Right atrium auricular region (tissue), 2 donors: ENCODE measurements at regions not wholly inside any gene's neighbourhood (a gene's known extent, or its start where the extent isn't known, plus 50 kb on each side); places are given as distances from the start of the nearest gene placed in this dataset.

Experiments
- DNase-seq: peaks from one replicate; pipeline ENCODE4 v3.0.0-alpha.2; 2019; ENCODE audit warnings: low spot score
- H3K27ac ChIP-seq, 2 donors: fragments of 200-600 bp; sonication (generic); 1 replicate in 1 of 2; 2 replicates in 1 of 2; pipeline ENCODE4 v1.5.1; 2016 to 2019
- H3K27me3 ChIP-seq, 2 donors: fragments of 200-600 bp; sonication (generic); one replicate each; pipeline versions ENCODE4 v1.5.1 to v1.6.0; 2017 to 2019
- H3K36me3 ChIP-seq: fragments of 200-600 bp; sonication (generic); one replicate; pipeline ENCODE4 v1.5.1; 2016
- H3K4me1 ChIP-seq, 2 donors: fragments of 200-600 bp; sonication (generic); one replicate each; pipeline versions ENCODE4 v1.5.1 to v1.6.0; 2017 to 2019
- H3K4me3 ChIP-seq, 2 donors: fragments of 200-600 bp; sonication (generic); 1 replicate in 1 of 2; 2 replicates in 1 of 2; pipeline ENCODE4 v1.5.1; 2017 to 2019; ENCODE audit warnings: mild to moderate bottlenecking in 1 of 2, moderate library complexity in 1 of 2
- H3K9me3 ChIP-seq, 2 donors: fragments of 200-600 bp; sonication (generic); one replicate each; pipeline ENCODE4 v1.5.1; 2019
- CTCF ChIP-seq, 2 donors: fragments of 200-600 bp; sonication (generic); IDR thresholded peaks; one replicate each; pipeline ENCODE4 v1.5.1; 2019; ENCODE audit warnings: antibody characterized with exemption in 2 of 2

- H3K4me3 ChIP-seq = no peak overlapping the region
- H3K36me3 ChIP-seq = no peaks in the 10 kb centered on the region
- no peaks in the 10 kb centered on the region for H3K4me1 ChIP-seq
- H3K27ac ChIP-seq = no peak overlapping the region
- TF ChIP-seq CTCF (IDR thresholded peaks at IDR 0.05) = no peak
- DNase-seq = no peak
- no peaks in the 10 kb centered on the region for H3K9me3 ChIP-seq
- H3K27me3 ChIP-seq = no peaks in the 10 kb centered on the region
Measured at GRCh38 chr20:39624316-39624715, 662.2 kb downstream of the DHX35 start.

- H3K9me3 ChIP-seq = no peaks in the 10 kb centered on the region
- H3K27me3 ChIP-seq = no peaks in the 10 kb centered on the region
- TF ChIP-seq CTCF (IDR thresholded peaks at IDR 0.05) = no peak
- no peaks in the 10 kb centered on the region for H3K36me3 ChIP-seq
- no peak overlapping the region for H3K4me3 ChIP-seq
- DNase-seq = no peak
- no peaks in the 10 kb centered on the region for H3K4me1 ChIP-seq
- H3K27ac ChIP-seq = no peak overlapping the region
Measured at GRCh38 chr20:39623584-39624234, 661.6 kb downstream of the DHX35 start.

GRCh38 chr20:39619271-39619785 lies 657.2 kb downstream of the DHX35 start:
- no peak for DNase-seq
- TF ChIP-seq CTCF (IDR thresholded peaks at IDR 0.05) = no peak
- H3K4me3 ChIP-seq = no peak overlapping the region

GRCh38 chr20:39611901-39612300 lies 649.8 kb downstream of the DHX35 start:
- TF ChIP-seq CTCF (IDR thresholded peaks at IDR 0.05) = no peak
- Histone ChIP-seq H3K4me3 (no peak overlapping the region), H3K36me3 (no peaks in the 10 kb centered on the region)

More at GRCh38 chr20:39619271-39619785, 657.2 kb downstream of the DHX35 start:
- Histone ChIP-seq H3K9me3 (no peaks in the 10 kb centered on the region), H3K36me3 (no peaks in the 10 kb centered on the region), H3K27me3 (no peaks in the 10 kb centered on the region), H3K4me1 (no peaks in the 10 kb centered on the region), H3K27ac (no peak overlapping the region)

GRCh38 chr20:39607141-39607540 lies 645.0 kb downstream of the DHX35 start:
- Histone ChIP-seq H3K9me3 (peaks cover 0 to 17% of the 10 kb centered on the region in 2 donors), H3K4me1 (no peaks in the 10 kb centered on the region), H3K27ac (no peak overlapping the region), H3K36me3 (no peaks in the 10 kb centered on the region), H3K4me3 (no peak overlapping the region), H3K27me3 (no peaks in the 10 kb centered on the region)
- no peak for TF ChIP-seq CTCF (IDR thresholded peaks at IDR 0.05)
- DNase-seq = no peak

More at GRCh38 chr20:39611901-39612300, 649.8 kb downstream of the DHX35 start:
- Histone ChIP-seq H3K27me3 (no peaks in the 10 kb centered on the region), H3K27ac (no peak overlapping the region), H3K4me1 (no peaks in the 10 kb centered on the region), H3K9me3 (peaks cover 0 to 17% of the 10 kb centered on the region in 2 donors)
- no peak for DNase-seq

- H3K4me3 ChIP-seq = no peak overlapping the region
- no peaks in the 10 kb centered on the region for H3K4me1 ChIP-seq
- H3K36me3 ChIP-seq = no peaks in the 10 kb centered on the region
- H3K9me3 ChIP-seq = peaks cover 0 to 16% of the 10 kb centered on the region in 2 donors
- TF ChIP-seq CTCF (IDR thresholded peaks at IDR 0.05) = no peak
- no peak overlapping the region for H3K27ac ChIP-seq
- no peak for DNase-seq
- no peaks in the 10 kb centered on the region for H3K27me3 ChIP-seq
Measured at GRCh38 chr20:39605908-39606307, 643.8 kb downstream of the DHX35 start.
